Sigmoid colon (tissue), 4 donors: ENCODE measurements at regions not wholly inside any gene's neighbourhood (a gene's known extent, or its start where the extent isn't known, plus 50 kb on each side); places are given as distances from the start of the nearest gene placed in this dataset.

ENCODE experiments used
- EP300 ChIP-seq, 4 donors: sonication (generic); formaldehyde crosslinking; IDR thresholded peaks; one replicate each; pipeline ENCODE4 v1.6.1; 2017; ENCODE audit warnings: antibody characterized with exemption in 4 of 4
- POLR2A ChIP-seq, 2 donors: fragments of 450-650 bp; IDR thresholded peaks; one replicate each; pipeline ENCODE4 v1.6.1; 2016; ENCODE audit warnings: antibody characterized with exemption in 2 of 2, mild to moderate bottlenecking in 2 of 2, moderate library complexity in 2 of 2
- POLR2AphosphoS5 ChIP-seq, 4 donors: sonication (generic); formaldehyde crosslinking; IDR thresholded peaks; one replicate each; pipeline ENCODE4 v1.6.1; 2017; ENCODE audit warnings: antibody characterized with exemption in 4 of 4
- TF ChIP-seq, protein P1 (sequence below), 4 experiments: fragments of 450-650 bp in 3 of 4; fragments of 200-600 bp in 1 of 4; IDR thresholded peaks; one replicate each; pipeline ENCODE4 v1.5.1; 2016 to 2019; ENCODE audit warnings: antibody characterized with exemption in 4 of 4, mild to moderate bottlenecking in 3 of 4, moderate library complexity in 2 of 4

DNA sequence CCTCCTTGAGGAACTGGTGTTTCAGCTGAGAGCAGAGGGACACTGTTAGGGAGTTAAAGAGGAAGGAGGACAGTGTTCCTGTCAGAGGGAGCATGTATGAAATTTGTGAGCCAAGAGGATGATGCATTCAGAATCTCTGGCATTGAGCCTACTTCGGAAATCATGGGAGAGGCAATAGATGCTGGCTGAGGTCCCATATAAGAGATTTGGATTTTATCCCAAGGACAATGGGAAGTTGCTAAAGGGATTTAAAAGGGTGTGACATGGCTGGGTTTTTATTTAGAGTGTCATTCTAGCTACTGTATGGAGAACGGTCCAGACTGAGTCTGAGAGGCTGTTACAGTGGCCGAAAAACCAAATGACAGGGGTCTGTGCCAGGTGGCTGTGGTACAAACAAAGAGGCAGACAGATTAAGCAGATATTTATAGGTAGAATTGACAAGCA, 403.2 kb upstream of the B3GALT2 start:
- TF ChIP-seq EP300 (IDR thresholded peaks at IDR 0.05) (no peak), POLR2A (IDR thresholded peaks at IDR 0.05) (no peak), POLR2AphosphoS5 (IDR thresholded peaks at IDR 0.05) (no peak)
- TF ChIP-seq, protein P1, sequence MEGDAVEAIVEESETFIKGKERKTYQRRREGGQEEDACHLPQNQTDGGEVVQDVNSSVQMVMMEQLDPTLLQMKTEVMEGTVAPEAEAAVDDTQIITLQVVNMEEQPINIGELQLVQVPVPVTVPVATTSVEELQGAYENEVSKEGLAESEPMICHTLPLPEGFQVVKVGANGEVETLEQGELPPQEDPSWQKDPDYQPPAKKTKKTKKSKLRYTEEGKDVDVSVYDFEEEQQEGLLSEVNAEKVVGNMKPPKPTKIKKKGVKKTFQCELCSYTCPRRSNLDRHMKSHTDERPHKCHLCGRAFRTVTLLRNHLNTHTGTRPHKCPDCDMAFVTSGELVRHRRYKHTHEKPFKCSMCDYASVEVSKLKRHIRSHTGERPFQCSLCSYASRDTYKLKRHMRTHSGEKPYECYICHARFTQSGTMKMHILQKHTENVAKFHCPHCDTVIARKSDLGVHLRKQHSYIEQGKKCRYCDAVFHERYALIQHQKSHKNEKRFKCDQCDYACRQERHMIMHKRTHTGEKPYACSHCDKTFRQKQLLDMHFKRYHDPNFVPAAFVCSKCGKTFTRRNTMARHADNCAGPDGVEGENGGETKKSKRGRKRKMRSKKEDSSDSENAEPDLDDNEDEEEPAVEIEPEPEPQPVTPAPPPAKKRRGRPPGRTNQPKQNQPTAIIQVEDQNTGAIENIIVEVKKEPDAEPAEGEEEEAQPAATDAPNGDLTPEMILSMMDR (IDR thresholded peaks at IDR 0.05), result no peak
